SU-DHL-6 (cell line): ENCODE measurements at regions not wholly inside any gene's neighbourhood (a gene's known extent, or its start where the extent isn't known, plus 50 kb on each side); places are given as distances from the start of the nearest gene placed in this dataset.

Experiments used
- H2AFZ ChIP-seq: fragments of 200-600 bp; sonication (generic); 2 replicates; pipeline ENCODE4 v1.6.1; 2014; ENCODE audit warnings: low read depth, mild to moderate bottlenecking, moderate library complexity, mixed read lengths, antibody characterized with exemption, low read length; ENCODE audit not compliant: severe bottlenecking
- H3F3A ChIP-seq: fragments of 200-600 bp; shearing (Covaris generic); 2 replicates; pipeline ENCODE4 v1.6.0; 2016; ENCODE audit warnings: antibody characterized with exemption, mild to moderate bottlenecking; ENCODE audit not compliant: insufficient read depth
- H3K27ac ChIP-seq: fragments of 200-600 bp; sonication (generic); 2 replicates; pipeline ENCODE4 v1.5.1; 2016; ENCODE audit warnings: low read depth, mild to moderate bottlenecking, low read length, moderate library complexity, mixed read lengths
- H3K27me3 ChIP-seq: fragments of 200-600 bp; sonication (generic), shearing (Covaris generic); 2 replicates; pipeline ENCODE4 v1.6.0; 2014; ENCODE audit warnings: mild to moderate bottlenecking, low read length
- H3K36me3 ChIP-seq: fragments of 200-600 bp; sonication (generic); 2 replicates; pipeline ENCODE4 v1.6.1; 2014; ENCODE audit warnings: mild to moderate bottlenecking, low read length, mixed read lengths
- H3K4me2 ChIP-seq: fragments of 300-600, 200-600 bp; shearing (Covaris generic), sonication (generic); 2 replicates; pipeline ENCODE4 v1.6.0; 2014; ENCODE audit warnings: low read length, low read depth, mild to moderate bottlenecking; ENCODE audit not compliant: poor library complexity, severe bottlenecking
- H3K4me3 ChIP-seq: fragments of 200-600 bp; sonication (generic); 2 replicates; pipeline ENCODE4 v1.5.1; 2014; ENCODE audit warnings: antibody characterized with exemption, low read length, mild to moderate bottlenecking, mixed read lengths; ENCODE audit not compliant: insufficient read depth, poor library complexity, severe bottlenecking
- H3K79me2 ChIP-seq: fragments of 200-600 bp; sonication (generic); 2 replicates; pipeline ENCODE4 v1.6.1; 2014; ENCODE audit warnings: mild to moderate bottlenecking, low read length, moderate library complexity; ENCODE audit not compliant: insufficient read depth
- H3K9ac ChIP-seq: fragments of 200-600 bp; sonication (generic); 2 replicates; pipeline ENCODE4 v1.7.0; 2014; ENCODE audit warnings: mild to moderate bottlenecking, low read length
- H3K9me2 ChIP-seq: fragments of 200-600 bp; sonication (generic); replicated peaks from 2 replicates; pipeline ENCODE4 v1.6.1; 2014; ENCODE audit warnings: low read length; ENCODE audit not compliant: insufficient read depth
- H3K9me3 ChIP-seq: fragments of 200-600 bp; sonication (generic); 2 replicates; pipeline ENCODE4 v1.6.1; 2014; ENCODE audit warnings: low read length, mixed read lengths; ENCODE audit not compliant: insufficient read depth
- H4K20me1 ChIP-seq: fragments of 200-600 bp; sonication (generic); 2 replicates; pipeline ENCODE4 v1.6.1; 2014; ENCODE audit warnings: low read depth, mild to moderate bottlenecking, antibody characterized with exemption, low read length, moderate library complexity, mixed read lengths
- EZH2phosphoT487 ChIP-seq: fragments of 200-600 bp; sonication (generic), shearing (Covaris generic); conservative IDR thresholded peaks from 2 replicates; pipeline ENCODE4 v1.6.1; 2018; ENCODE audit warnings: mild to moderate bottlenecking, antibody characterized with exemption, low read length, moderate library complexity, mixed read lengths
- TF ChIP-seq, protein P1 (sequence below): fragments of 200-600 bp; sonication (generic); IDR thresholded peaks from one replicate; pipeline ENCODE4 v1.5.1; 2017; ENCODE audit warnings: antibody characterized with exemption, mild to moderate bottlenecking, low read length, moderate library complexity; ENCODE audit not compliant: insufficient read depth, poor library complexity, severe bottlenecking

DNA sequence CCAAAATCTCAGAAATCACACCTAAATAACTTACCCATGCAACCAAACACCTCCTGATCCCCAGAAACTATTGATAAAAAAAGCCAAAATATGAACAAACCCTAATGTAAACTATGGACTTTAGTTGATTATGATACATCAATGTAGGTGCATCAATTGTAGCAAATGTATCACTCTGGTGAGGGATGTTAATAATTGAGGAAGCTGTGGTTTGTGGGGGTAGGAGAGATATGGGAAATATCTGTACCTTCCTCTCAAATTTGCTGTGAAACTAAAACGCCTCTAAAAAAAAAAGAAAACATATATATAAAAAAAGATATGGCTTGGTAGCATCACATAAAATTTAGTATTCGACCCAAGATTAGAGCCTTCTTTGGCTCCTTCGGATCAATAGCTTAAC is 144.3 kb upstream of the CPEB2 start:
- no peaks in the 10 kb centered on the region for H3F3A ChIP-seq
- no peak overlapping the region for H3K27ac ChIP-seq
- no peak overlapping the region for H3K4me2 ChIP-seq
- H2AFZ ChIP-seq: no peak overlapping the region
- H3K27me3 ChIP-seq: no peaks in the 10 kb centered on the region
- no peaks in the 10 kb centered on the region for H3K36me3 ChIP-seq
- H3K4me3 ChIP-seq: no peak overlapping the region
- H3K79me2 ChIP-seq: no peaks in the 10 kb centered on the region
- no peaks in the 10 kb centered on the region for H3K9me2 ChIP-seq
- no peak for TF ChIP-seq EZH2phosphoT487
- TF ChIP-seq, protein P1, sequence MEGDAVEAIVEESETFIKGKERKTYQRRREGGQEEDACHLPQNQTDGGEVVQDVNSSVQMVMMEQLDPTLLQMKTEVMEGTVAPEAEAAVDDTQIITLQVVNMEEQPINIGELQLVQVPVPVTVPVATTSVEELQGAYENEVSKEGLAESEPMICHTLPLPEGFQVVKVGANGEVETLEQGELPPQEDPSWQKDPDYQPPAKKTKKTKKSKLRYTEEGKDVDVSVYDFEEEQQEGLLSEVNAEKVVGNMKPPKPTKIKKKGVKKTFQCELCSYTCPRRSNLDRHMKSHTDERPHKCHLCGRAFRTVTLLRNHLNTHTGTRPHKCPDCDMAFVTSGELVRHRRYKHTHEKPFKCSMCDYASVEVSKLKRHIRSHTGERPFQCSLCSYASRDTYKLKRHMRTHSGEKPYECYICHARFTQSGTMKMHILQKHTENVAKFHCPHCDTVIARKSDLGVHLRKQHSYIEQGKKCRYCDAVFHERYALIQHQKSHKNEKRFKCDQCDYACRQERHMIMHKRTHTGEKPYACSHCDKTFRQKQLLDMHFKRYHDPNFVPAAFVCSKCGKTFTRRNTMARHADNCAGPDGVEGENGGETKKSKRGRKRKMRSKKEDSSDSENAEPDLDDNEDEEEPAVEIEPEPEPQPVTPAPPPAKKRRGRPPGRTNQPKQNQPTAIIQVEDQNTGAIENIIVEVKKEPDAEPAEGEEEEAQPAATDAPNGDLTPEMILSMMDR: no peak
- H3K9ac ChIP-seq: no peak overlapping the region
- H3K9me3 ChIP-seq: no peaks in the 10 kb centered on the region
- H4K20me1 ChIP-seq: no peaks in the 10 kb centered on the region

DNA sequence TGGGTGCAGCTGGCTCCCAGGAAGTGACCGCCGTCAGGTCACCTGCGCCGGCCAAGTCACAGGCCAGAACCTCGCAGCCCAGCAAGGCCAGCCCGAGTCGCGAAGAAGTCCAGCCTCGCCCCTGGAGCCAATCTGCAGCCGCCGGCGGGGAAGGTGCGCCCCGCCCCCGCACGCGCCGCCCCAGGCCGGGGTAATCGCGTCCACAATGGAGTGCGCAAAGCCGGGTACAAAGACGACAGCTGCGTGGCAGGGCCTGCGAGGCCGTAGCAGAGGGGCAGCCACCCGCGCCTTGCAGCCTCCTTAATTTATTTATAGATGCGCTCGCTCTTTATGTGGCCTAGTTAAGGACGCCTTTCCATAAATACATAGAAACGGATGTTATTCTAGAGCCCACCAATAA is 139.4 kb upstream of the CPEB2 start:
- TF ChIP-seq EZH2phosphoT487: no peak
- TF ChIP-seq, protein P1: no peak
- Histone ChIP-seq H4K20me1 (no peaks in the 10 kb centered on the region), H3K27ac (no peak overlapping the region), H3K36me3 (no peaks in the 10 kb centered on the region), H3K4me2 (no peak overlapping the region), H3K79me2 (no peaks in the 10 kb centered on the region), H3K27me3 (no peaks in the 10 kb centered on the region), H2AFZ (no peak overlapping the region), H3K9me3 (no peaks in the 10 kb centered on the region), H3K9ac (no peak overlapping the region), H3F3A (no peaks in the 10 kb centered on the region), H3K4me3 (no peak overlapping the region), H3K9me2 (no peaks in the 10 kb centered on the region)

DNA sequence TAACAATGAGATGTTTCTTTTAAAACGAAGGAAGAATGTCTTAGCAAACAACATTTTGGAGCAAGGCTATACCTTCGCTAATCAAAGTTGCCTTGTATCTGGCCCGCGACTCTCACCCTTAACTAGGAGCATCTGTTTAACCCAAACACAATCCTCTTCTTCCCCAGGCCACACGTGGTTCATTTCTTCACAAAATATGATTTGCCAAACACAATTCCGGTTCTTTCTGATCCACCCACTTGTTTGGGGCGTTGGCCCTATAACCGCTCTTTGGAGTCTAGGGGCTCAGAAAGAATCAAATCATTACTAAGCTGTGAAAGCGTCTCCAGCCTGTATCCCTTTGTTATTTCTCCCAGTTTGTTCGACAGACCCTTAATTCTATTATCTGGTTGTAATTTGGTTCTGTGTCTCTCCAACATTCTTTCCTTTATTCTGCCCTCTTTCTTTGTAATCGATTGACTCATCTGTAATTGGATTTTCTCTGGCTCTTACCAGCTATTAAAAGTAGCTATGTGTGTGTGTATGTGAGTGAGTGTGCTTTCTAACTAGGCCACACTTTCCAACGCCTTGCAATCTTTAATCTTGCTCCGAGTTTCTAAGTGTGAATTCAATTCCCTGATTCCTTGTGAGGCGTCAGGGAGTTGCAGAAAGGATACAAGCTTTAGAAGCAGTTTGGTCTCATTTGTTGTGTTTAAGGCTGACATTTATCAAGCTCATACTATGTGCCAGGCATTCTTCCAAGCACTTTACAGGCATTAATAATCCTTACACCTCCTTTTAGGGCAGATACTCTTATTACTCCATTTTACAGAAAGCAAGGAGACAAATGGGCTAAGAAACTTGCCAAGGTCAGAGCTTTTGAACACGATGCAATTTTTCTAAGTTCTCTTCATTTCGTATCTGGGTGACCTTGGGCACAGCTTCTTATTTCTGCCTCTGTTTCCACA is 138.6 kb upstream of the CPEB2 start:
- Histone ChIP-seq H3F3A (no peaks in the 10 kb centered on the region), H4K20me1 (no peaks in the 10 kb centered on the region), H3K27ac (no peak overlapping the region), H3K79me2 (no peaks in the 10 kb centered on the region), H3K4me3 (no peak overlapping the region), H3K9me2 (no peaks in the 10 kb centered on the region), H3K27me3 (no peaks in the 10 kb centered on the region), H3K9me3 (no peaks in the 10 kb centered on the region), H2AFZ (no peak overlapping the region), H3K9ac (no peak overlapping the region), H3K36me3 (no peaks in the 10 kb centered on the region), H3K4me2 (no peak overlapping the region)
- no peak for TF ChIP-seq EZH2phosphoT487
- TF ChIP-seq, protein P1: no peak
